Loucy (cell line): ENCODE measurements at regions not wholly inside any gene's neighbourhood (a gene's known extent, or its start where the extent isn't known, plus 50 kb on each side); places are given as distances from the start of the nearest gene placed in this dataset.

Experiments
- CTCF ChIP-seq: fragments of 200-600 bp; sonication (generic); conservative IDR thresholded peaks from 2 replicates; pipeline ENCODE4 v1.5.1; 2014; ENCODE audit warnings: mild to moderate bottlenecking, antibody characterized with exemption, low read length
- EZH2phosphoT487 ChIP-seq: fragments of 200-600 bp; IDR thresholded peaks from 2 replicates; pipeline ENCODE4 v1.6.1; 2018; ENCODE audit warnings: antibody characterized with exemption, mild to moderate bottlenecking, moderate library complexity, borderline replicate concordance

- TF ChIP-seq CTCF = no peak
- TF ChIP-seq EZH2phosphoT487 = no peak
These were observed 291.2 kb upstream of the HS3ST5 start for GRCh38 chr6:114634016-114634415.
